ENCODE measurements at regions not wholly inside any gene's neighbourhood (a gene's known extent, or its start where the extent isn't known, plus 50 kb on each side); places are given as distances from the start of the nearest gene placed in this dataset.
"Not testable (repeated sequence)": the region's sequence is repeated elsewhere in the genome, so short reads cannot be mapped to it uniquely, and the experiment has no call there.

GRCh38 chr12:76292891-76293290 is 55.3 kb downstream of the BBS10 start:
- not testable (repeated sequence) for TF ChIP-seq CTCF (IDR thresholded peaks at IDR 0.05; ENCODE audit: low read length); EZH2 (optimal IDR thresholded peaks at IDR 0.05; ENCODE audit: low read depth, low read length); EZH2phosphoT487 (IDR thresholded peaks at IDR 0.05; ENCODE audit: low read length)
